Duodenal mucosa (tissue), 2 donors: ENCODE measurements at regions not wholly inside any gene's neighbourhood (a gene's known extent, or its start where the extent isn't known, plus 50 kb on each side); places are given as distances from the start of the nearest gene placed in this dataset.

Experiments
- H3K27ac ChIP-seq: one replicate; pipeline ENCODE4 v1.7.0; 2013; ENCODE audit warnings: low read depth, low read length
- H3K27me3 ChIP-seq, 2 donors: one replicate each; pipeline ENCODE4 v1.7.0; 2013; ENCODE audit warnings: low read length in 2 of 2, control low read depth in 1 of 2; ENCODE audit not compliant: insufficient read depth in 2 of 2, control insufficient read depth in 1 of 2
- H3K36me3 ChIP-seq, 2 donors: one replicate each; pipeline ENCODE4 v1.7.0; 2013; ENCODE audit warnings: low read length in 2 of 2, control low read depth in 1 of 2; ENCODE audit not compliant: insufficient read depth in 2 of 2, control insufficient read depth in 1 of 2
- H3K4me1 ChIP-seq, 2 donors: one replicate each; pipeline ENCODE4 v1.7.0; 2013; ENCODE audit warnings: low read length in 2 of 2, control low read depth in 1 of 2; ENCODE audit not compliant: insufficient read depth in 2 of 2, control insufficient read depth in 1 of 2
- H3K4me3 ChIP-seq, 2 donors: one replicate each; pipeline ENCODE4 v1.7.0; 2013; ENCODE audit warnings: low read length in 2 of 2, low read depth in 1 of 2
- H3K9ac ChIP-seq, 2 donors: one replicate each; pipeline ENCODE4 v1.7.0; 2013; ENCODE audit warnings: low read length in 2 of 2, low read depth in 1 of 2
- H3K9me3 ChIP-seq, 2 donors: one replicate each; pipeline ENCODE4 v1.7.0; 2013; ENCODE audit warnings: low read length in 2 of 2, control low read depth in 1 of 2; ENCODE audit not compliant: control insufficient read depth in 1 of 2

- no peaks in the 10 kb centered on the region for H3K27me3 ChIP-seq
- H3K9me3 ChIP-seq, result no peaks in the 10 kb centered on the region
- H3K27ac ChIP-seq, result no peak overlapping the region
- H3K36me3 ChIP-seq, result no peaks in the 10 kb centered on the region
- no peak overlapping the region for H3K9ac ChIP-seq
- no peak overlapping the region for H3K4me3 ChIP-seq
- H3K4me1 ChIP-seq, result no peaks in the 10 kb centered on the region
These were observed 410.7 kb downstream of the DNAH5 start for GRCh38 chr5:13533833-13534232.

GRCh38 chr5:13529300-13529699, 415.2 kb downstream of the DNAH5 start:
- no peak overlapping the region for H3K4me3 ChIP-seq
- H3K4me1 ChIP-seq, result peaks cover 0 to 11% of the 10 kb centered on the region in 2 donors
- H3K9ac ChIP-seq, result no peak overlapping the region
- no peak overlapping the region for H3K27ac ChIP-seq
- H3K36me3 ChIP-seq, result no peaks in the 10 kb centered on the region
- no peaks in the 10 kb centered on the region for H3K27me3 ChIP-seq
- H3K9me3 ChIP-seq, result no peaks in the 10 kb centered on the region

- Histone ChIP-seq H3K36me3 (no peaks in the 10 kb centered on the region), H3K27ac (no peak overlapping the region), H3K9me3 (no peaks in the 10 kb centered on the region), H3K4me1 (peaks cover 0 to 11% of the 10 kb centered on the region in 2 donors), H3K9ac (no peak overlapping the region), H3K4me3 (no peak overlapping the region), H3K27me3 (no peaks in the 10 kb centered on the region)
These were observed 419.6 kb downstream of the DNAH5 start for GRCh38 chr5:13524936-13525335.

GRCh38 chr5:13519131-13519530, 425.4 kb downstream of the DNAH5 start:
- Histone ChIP-seq H3K36me3 (no peaks in the 10 kb centered on the region), H3K4me1 (no peaks in the 10 kb centered on the region), H3K9ac (no peak overlapping the region), H3K27me3 (no peaks in the 10 kb centered on the region), H3K27ac (no peak overlapping the region), H3K9me3 (no peaks in the 10 kb centered on the region), H3K4me3 (no peak overlapping the region)

GRCh38 chr5:13516195-13516594, 428.3 kb downstream of the DNAH5 start:
- no peaks in the 10 kb centered on the region for H3K36me3 ChIP-seq
- H3K27me3 ChIP-seq, result no peaks in the 10 kb centered on the region
- no peak overlapping the region for H3K4me3 ChIP-seq
- no peak overlapping the region for H3K9ac ChIP-seq
- no peak overlapping the region for H3K27ac ChIP-seq
- no peaks in the 10 kb centered on the region for H3K4me1 ChIP-seq
- H3K9me3 ChIP-seq, result no peaks in the 10 kb centered on the region

GRCh38 chr5:13511442-13511841, 433.0 kb downstream of the DNAH5 start:
- Histone ChIP-seq H3K4me3 (no peak overlapping the region), H3K4me1 (peaks cover 0 to 6% of the 10 kb centered on the region in 2 donors)

GRCh38 chr5:13510616-13511015, 433.9 kb downstream of the DNAH5 start:
- Histone ChIP-seq H3K9ac (no peak overlapping the region), H3K27me3 (no peaks in the 10 kb centered on the region), H3K36me3 (no peaks in the 10 kb centered on the region), H3K27ac (no peak overlapping the region), H3K4me1 (peaks cover 0 to 6% of the 10 kb centered on the region in 2 donors), H3K4me3 (no peak overlapping the region), H3K9me3 (no peaks in the 10 kb centered on the region)

More at GRCh38 chr5:13511442-13511841, 433.0 kb downstream of the DNAH5 start:
- no peak overlapping the region for H3K27ac ChIP-seq
- H3K9me3 ChIP-seq, result no peaks in the 10 kb centered on the region
- no peak overlapping the region for H3K9ac ChIP-seq
- no peaks in the 10 kb centered on the region for H3K36me3 ChIP-seq
- H3K27me3 ChIP-seq, result no peaks in the 10 kb centered on the region

GRCh38 chr5:13508559-13508958, 435.9 kb downstream of the DNAH5 start:
- Histone ChIP-seq H3K9me3 (no peaks in the 10 kb centered on the region), H3K4me3 (no peak overlapping the region), H3K9ac (no peak overlapping the region), H3K36me3 (no peaks in the 10 kb centered on the region), H3K27me3 (no peaks in the 10 kb centered on the region), H3K4me1 (peaks cover 0 to 6% of the 10 kb centered on the region in 2 donors), H3K27ac (no peak overlapping the region)

- Histone ChIP-seq H3K36me3 (no peaks in the 10 kb centered on the region), H3K4me1 (peaks cover 0 to 6% of the 10 kb centered on the region in 2 donors), H3K27me3 (no peaks in the 10 kb centered on the region), H3K4me3 (no peak overlapping the region), H3K9ac (no peak overlapping the region), H3K9me3 (no peaks in the 10 kb centered on the region), H3K27ac (no peak overlapping the region)
These were observed 439.2 kb downstream of the DNAH5 start for GRCh38 chr5:13505326-13505725.

- H3K9ac ChIP-seq, result no peak overlapping the region
- H3K27me3 ChIP-seq, result no peaks in the 10 kb centered on the region
- H3K4me1 ChIP-seq, result no peaks in the 10 kb centered on the region
- no peaks in the 10 kb centered on the region for H3K36me3 ChIP-seq
- no peaks in the 10 kb centered on the region for H3K9me3 ChIP-seq
- H3K4me3 ChIP-seq, result no peak overlapping the region
- H3K27ac ChIP-seq, result no peak overlapping the region
These were observed 441.5 kb downstream of the DNAH5 start for GRCh38 chr5:13503017-13503416.

GRCh38 chr5:13501176-13501575, 443.3 kb downstream of the DNAH5 start:
- H3K27me3 ChIP-seq, result no peaks in the 10 kb centered on the region
- no peaks in the 10 kb centered on the region for H3K9me3 ChIP-seq
- no peak overlapping the region for H3K27ac ChIP-seq
- H3K9ac ChIP-seq, result no peak overlapping the region
- no peaks in the 10 kb centered on the region for H3K36me3 ChIP-seq
- H3K4me3 ChIP-seq, result no peak overlapping the region
- H3K4me1 ChIP-seq, result no peaks in the 10 kb centered on the region
